ENCODE measurements at regions not wholly inside any gene's neighbourhood (a gene's known extent, or its start where the extent isn't known, plus 50 kb on each side); places are given as distances from the start of the nearest gene placed in this dataset.

DNA sequence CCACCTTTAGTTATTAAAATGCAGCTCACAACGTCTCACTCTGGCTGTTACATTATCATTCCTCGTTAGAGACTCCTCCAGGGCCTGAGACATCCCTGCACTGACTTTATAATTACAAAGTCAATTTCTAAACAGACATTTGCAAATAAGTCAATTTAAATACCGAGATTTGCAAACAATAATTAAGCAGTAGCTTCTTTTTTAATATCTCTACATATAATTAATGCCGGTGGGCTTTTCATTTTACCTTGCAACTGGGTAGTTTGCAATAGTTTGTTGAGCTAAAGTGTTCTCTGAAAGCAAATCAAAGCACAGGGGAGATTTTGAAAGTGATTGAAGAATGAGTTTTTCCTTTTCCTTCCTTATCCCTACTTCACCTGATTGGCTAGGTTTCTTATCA lies 154.4 kb downstream of the TLR4 start:
- no peak for DNase-seq (ENCODE audit: low read depth, low spot score)
- no peak overlapping the region for H3K9ac ChIP-seq (ENCODE audit: insufficient read length, low read depth)
- H3K4me3 ChIP-seq (ENCODE audit: insufficient read length, low read depth) = no peak overlapping the region
- H3K36me3 ChIP-seq (ENCODE audit: insufficient read depth, insufficient read length, low read length) = no peaks in the 10 kb centered on the region
- TF ChIP-seq YY1 (IDR thresholded peaks at IDR 0.05; ENCODE audit: insufficient read depth, insufficient read length) (no peak), ZNF274 (IDR thresholded peaks at IDR 0.05; ENCODE audit: low read depth, low read length) (no peak), SUZ12 (IDR thresholded peaks at IDR 0.05; ENCODE audit: extremely low read depth, insufficient read depth, insufficient read length) (no peak)
- no peaks in the 10 kb centered on the region for H3K27me3 ChIP-seq (ENCODE audit: insufficient read depth, insufficient read length)
- no peaks in the 10 kb centered on the region for H3K9me3 ChIP-seq (ENCODE audit: insufficient read depth, low read length)
- H3K4me1 ChIP-seq (ENCODE audit: insufficient read depth, insufficient read length) = no peaks in the 10 kb centered on the region

DNA sequence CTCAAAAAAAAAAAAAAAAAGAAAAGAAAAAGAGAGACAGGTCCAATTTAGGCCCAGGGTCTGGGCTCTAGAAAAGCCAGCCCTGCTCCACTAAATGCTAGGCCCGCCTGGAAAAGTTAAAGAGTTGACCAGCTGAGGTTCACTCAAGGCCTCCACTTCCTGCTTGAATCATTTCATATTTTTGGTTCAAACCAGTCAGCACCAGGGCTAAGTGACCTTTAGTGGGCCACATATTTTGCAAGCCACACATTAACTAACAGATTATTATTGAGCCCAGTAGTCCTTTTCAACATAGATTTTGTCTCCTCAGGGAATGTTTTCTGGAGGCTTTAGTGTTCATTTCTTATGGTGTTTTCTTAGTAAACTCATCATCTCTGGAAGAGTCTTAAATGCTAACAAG lies 156.6 kb downstream of the TLR4 start:
- Histone ChIP-seq H3K9ac (ENCODE audit: insufficient read length, low read depth) (no peak overlapping the region), H3K36me3 (ENCODE audit: insufficient read depth, insufficient read length, low read length) (no peaks in the 10 kb centered on the region), H3K9me3 (ENCODE audit: insufficient read depth, low read length) (no peaks in the 10 kb centered on the region), H3K4me1 (ENCODE audit: insufficient read depth, insufficient read length) (no peaks in the 10 kb centered on the region), H3K4me3 (ENCODE audit: insufficient read length, low read depth) (no peak overlapping the region), H3K27me3 (ENCODE audit: insufficient read depth, insufficient read length) (no peaks in the 10 kb centered on the region)
- no peak for DNase-seq (ENCODE audit: low read depth, low spot score)
- TF ChIP-seq ZNF274 (IDR thresholded peaks at IDR 0.05; ENCODE audit: low read depth, low read length) (no peak), YY1 (IDR thresholded peaks at IDR 0.05; ENCODE audit: insufficient read depth, insufficient read length) (no peak), SUZ12 (IDR thresholded peaks at IDR 0.05; ENCODE audit: extremely low read depth, insufficient read depth, insufficient read length) (no peak)

DNA sequence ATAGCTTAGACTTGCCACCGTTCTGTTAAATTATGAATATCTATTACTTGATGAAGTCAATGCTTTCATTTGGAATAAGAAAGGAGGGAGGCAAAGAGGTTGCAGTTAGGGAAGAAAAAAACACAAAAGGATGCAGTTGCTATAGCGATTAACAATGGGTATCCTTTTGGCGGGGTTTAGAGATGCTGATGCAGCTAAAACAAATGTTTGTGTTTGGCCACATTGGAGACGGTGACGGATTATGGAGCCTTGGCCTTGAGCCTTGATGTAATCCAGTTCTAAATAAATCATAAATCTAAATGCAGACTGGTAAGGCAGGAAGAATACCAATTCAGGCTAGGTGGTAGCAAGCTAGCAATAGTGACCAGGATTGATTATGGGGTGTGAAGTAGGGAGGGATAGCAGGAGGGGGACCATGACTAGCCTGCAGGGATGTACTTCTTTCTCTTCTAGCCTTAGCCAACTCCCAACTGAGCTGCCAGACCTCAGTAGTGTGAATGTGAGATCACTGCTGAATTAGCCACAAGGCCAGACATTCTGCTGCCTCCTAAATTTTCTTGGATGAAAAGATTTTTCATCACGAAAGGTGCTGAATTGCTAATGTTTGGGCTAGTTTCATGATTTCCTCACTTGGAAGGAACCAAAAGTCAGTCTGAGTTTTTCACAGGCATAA lies 160.3 kb downstream of the TLR4 start:
- TF ChIP-seq ZNF274 (IDR thresholded peaks at IDR 0.05; ENCODE audit: low read depth, low read length) = no peak
- TF ChIP-seq YY1 (IDR thresholded peaks at IDR 0.05; ENCODE audit: insufficient read depth, insufficient read length) = no peak
- TF ChIP-seq SUZ12 (IDR thresholded peaks at IDR 0.05; ENCODE audit: extremely low read depth, insufficient read depth, insufficient read length) = no peak
- H3K36me3 ChIP-seq (ENCODE audit: insufficient read depth, insufficient read length, low read length) = no peaks in the 10 kb centered on the region
- no peak overlapping the region for H3K4me3 ChIP-seq (ENCODE audit: insufficient read length, low read depth)
- no peak overlapping the region for H3K9ac ChIP-seq (ENCODE audit: insufficient read length, low read depth)
- no peaks in the 10 kb centered on the region for H3K4me1 ChIP-seq (ENCODE audit: insufficient read depth, insufficient read length)
- no peak for DNase-seq (ENCODE audit: low read depth, low spot score)
- H3K9me3 ChIP-seq (ENCODE audit: insufficient read depth, low read length) = no peaks in the 10 kb centered on the region
- no peaks in the 10 kb centered on the region for H3K27me3 ChIP-seq (ENCODE audit: insufficient read depth, insufficient read length)

DNA sequence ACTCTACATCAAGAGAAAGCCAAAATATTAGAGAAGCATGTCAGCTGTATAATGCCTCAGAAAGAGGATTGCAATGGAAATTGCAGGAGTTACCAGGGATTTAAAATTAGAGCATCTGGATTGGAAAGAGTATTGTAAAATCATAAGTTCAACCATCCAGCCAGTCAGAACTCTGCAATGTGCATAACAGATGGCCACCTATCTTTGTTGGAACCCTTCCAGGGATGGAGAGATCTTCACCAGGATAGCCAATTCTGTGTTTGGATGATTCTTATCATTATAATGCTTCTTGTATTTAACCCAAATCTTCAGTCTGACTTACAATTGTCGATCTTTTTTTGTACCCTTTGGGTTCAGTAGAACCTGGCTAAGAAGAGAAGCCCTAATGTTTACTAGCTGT lies 164.4 kb downstream of the TLR4 start:
- TF ChIP-seq ZNF274 (IDR thresholded peaks at IDR 0.05; ENCODE audit: low read depth, low read length) (no peak), SUZ12 (IDR thresholded peaks at IDR 0.05; ENCODE audit: extremely low read depth, insufficient read depth, insufficient read length) (no peak), YY1 (IDR thresholded peaks at IDR 0.05; ENCODE audit: insufficient read depth, insufficient read length) (no peak)
- Histone ChIP-seq H3K4me1 (ENCODE audit: insufficient read depth, insufficient read length) (no peaks in the 10 kb centered on the region), H3K9ac (ENCODE audit: insufficient read length, low read depth) (no peak overlapping the region), H3K27me3 (ENCODE audit: insufficient read depth, insufficient read length) (no peaks in the 10 kb centered on the region), H3K9me3 (ENCODE audit: insufficient read depth, low read length) (no peaks in the 10 kb centered on the region), H3K36me3 (ENCODE audit: insufficient read depth, insufficient read length, low read length) (no peaks in the 10 kb centered on the region), H3K4me3 (ENCODE audit: insufficient read length, low read depth) (no peak overlapping the region)
- DNase-seq (ENCODE audit: low read depth, low spot score) = no peak

GRCh38 chr9:117869287-117869686 lies 165.1 kb downstream of the TLR4 start:
- H3K4me3 ChIP-seq (ENCODE audit: insufficient read length, low read depth) = no peak overlapping the region
- H3K4me1 ChIP-seq (ENCODE audit: insufficient read depth, insufficient read length) = no peaks in the 10 kb centered on the region
- no peak for DNase-seq (ENCODE audit: low read depth, low spot score)
- no peak overlapping the region for H3K9ac ChIP-seq (ENCODE audit: insufficient read length, low read depth)
- TF ChIP-seq ZNF274 (IDR thresholded peaks at IDR 0.05; ENCODE audit: low read depth, low read length) = no peak
- TF ChIP-seq YY1 (IDR thresholded peaks at IDR 0.05; ENCODE audit: insufficient read depth, insufficient read length) = no peak
- TF ChIP-seq SUZ12 (IDR thresholded peaks at IDR 0.05; ENCODE audit: extremely low read depth, insufficient read depth, insufficient read length) = no peak
- no peaks in the 10 kb centered on the region for H3K36me3 ChIP-seq (ENCODE audit: insufficient read depth, insufficient read length, low read length)
- no peaks in the 10 kb centered on the region for H3K9me3 ChIP-seq (ENCODE audit: insufficient read depth, low read length)
- no peaks in the 10 kb centered on the region for H3K27me3 ChIP-seq (ENCODE audit: insufficient read depth, insufficient read length)

DNA sequence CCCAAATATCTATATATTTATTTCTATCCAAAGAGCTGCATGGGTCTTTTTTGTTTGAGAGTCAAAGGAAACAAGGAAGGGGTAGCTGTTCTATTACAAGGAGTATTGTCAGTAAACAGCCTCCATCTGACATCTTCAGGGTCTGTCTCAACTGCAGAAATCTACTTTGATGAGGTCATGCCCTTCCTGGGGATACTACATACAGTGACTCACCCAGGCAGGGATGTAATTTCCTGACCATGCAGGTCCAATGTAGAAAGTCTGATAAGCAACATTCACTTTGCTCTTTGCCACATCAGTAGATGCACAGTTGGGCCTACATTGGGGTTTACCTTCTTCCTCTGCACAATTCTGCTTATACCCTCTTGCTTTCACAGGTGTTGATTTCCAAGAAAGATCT lies 165.5 kb downstream of the TLR4 start:
- no peaks in the 10 kb centered on the region for H3K27me3 ChIP-seq (ENCODE audit: insufficient read depth, insufficient read length)
- H3K9ac ChIP-seq (ENCODE audit: insufficient read length, low read depth) = no peak overlapping the region
- no peaks in the 10 kb centered on the region for H3K9me3 ChIP-seq (ENCODE audit: insufficient read depth, low read length)
- no peak for DNase-seq (ENCODE audit: low read depth, low spot score)
- no peaks in the 10 kb centered on the region for H3K4me1 ChIP-seq (ENCODE audit: insufficient read depth, insufficient read length)
- no peak overlapping the region for H3K4me3 ChIP-seq (ENCODE audit: insufficient read length, low read depth)
- no peaks in the 10 kb centered on the region for H3K36me3 ChIP-seq (ENCODE audit: insufficient read depth, insufficient read length, low read length)
- TF ChIP-seq SUZ12 (IDR thresholded peaks at IDR 0.05; ENCODE audit: extremely low read depth, insufficient read depth, insufficient read length) (no peak), ZNF274 (IDR thresholded peaks at IDR 0.05; ENCODE audit: low read depth, low read length) (no peak), YY1 (IDR thresholded peaks at IDR 0.05; ENCODE audit: insufficient read depth, insufficient read length) (no peak)

- no peak for DNase-seq (ENCODE audit: low read depth, low spot score)
- H3K4me3 ChIP-seq (ENCODE audit: insufficient read length, low read depth) = no peak overlapping the region
- H3K4me1 ChIP-seq (ENCODE audit: insufficient read depth, insufficient read length) = no peaks in the 10 kb centered on the region
- no peaks in the 10 kb centered on the region for H3K27me3 ChIP-seq (ENCODE audit: insufficient read depth, insufficient read length)
- H3K9me3 ChIP-seq (ENCODE audit: insufficient read depth, low read length) = no peaks in the 10 kb centered on the region
- no peak for TF ChIP-seq YY1 (IDR thresholded peaks at IDR 0.05; ENCODE audit: insufficient read depth, insufficient read length)
- no peak overlapping the region for H3K9ac ChIP-seq (ENCODE audit: insufficient read length, low read depth)
- no peaks in the 10 kb centered on the region for H3K36me3 ChIP-seq (ENCODE audit: insufficient read depth, insufficient read length, low read length)
Measured at GRCh38 chr9:117873664-117874063, 169.5 kb downstream of the TLR4 start.
